ENCODE measurements at regions not wholly inside any gene's neighbourhood (a gene's known extent, or its start where the extent isn't known, plus 50 kb on each side); places are given as distances from the start of the nearest gene placed in this dataset.
A peak's percentile ranks its signal among the peaks of the same experiment; 100 is the strongest.

DNA sequence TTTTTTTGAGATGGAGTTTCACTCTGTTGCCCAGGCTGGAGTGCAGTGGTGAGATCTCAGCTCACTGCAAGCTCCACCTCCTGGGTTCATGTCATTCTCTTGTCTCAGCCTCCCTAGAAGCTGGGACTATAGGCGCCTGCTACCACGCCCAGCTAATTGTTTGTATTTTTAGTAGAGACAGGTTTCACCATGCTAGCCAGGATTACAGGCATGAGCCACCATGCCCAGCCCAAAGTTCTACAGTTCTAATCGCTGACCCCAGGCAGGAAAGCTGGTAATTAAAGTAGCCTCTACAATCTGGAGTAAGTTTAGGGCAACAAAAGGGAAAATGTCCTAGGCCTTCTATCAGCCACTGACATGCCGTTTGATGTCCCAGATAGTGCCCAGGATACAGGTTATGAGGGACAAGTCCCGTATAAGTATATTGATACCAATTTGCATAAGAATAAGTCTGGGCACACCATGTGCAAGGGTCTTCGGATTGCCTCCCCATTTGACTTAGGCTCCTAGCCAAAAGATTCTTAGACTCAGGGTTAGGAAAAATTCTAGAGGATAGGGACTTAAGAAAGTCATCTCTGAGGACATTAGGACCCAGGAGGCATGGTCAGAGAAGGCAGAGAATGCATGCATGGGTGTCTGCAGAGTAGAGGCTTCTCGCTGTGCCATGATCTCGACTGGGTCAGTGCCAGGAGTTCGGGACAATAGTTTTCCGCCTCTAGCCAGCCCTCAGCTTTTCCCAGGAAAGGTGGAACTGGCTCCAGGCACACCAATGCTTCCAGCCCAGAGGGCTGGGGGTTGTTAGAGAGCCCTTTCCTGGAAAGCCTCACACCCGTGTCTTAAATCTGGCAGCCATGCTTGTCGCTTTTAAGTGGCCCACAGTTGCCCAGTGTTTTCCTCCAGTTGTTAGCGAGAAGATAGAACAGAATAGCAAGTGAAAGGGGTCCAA lies 1111.1 kb downstream of the TAF11L14 start:
- Histone ChIP-seq H3K4me1 (ENCODE audit: control extremely low read depth in 1 of 4, control insufficient read depth in 4 of 4, insufficient read depth in 4 of 4, low read length in 3 of 4) (peaks cover 0 to 39% (median 16%) of the 10 kb centered on the region in 4 experiments), H3K4me3 (ENCODE audit: control insufficient read depth in 1 of 7, extremely low read depth in 1 of 7, insufficient read depth in 4 of 7, low read depth in 2 of 7, low read length in 6 of 7) (peak overlapping the region; percentile 62 to 91 (median 86)), H3K27ac (ENCODE audit: insufficient read depth in 1 of 2, low read depth in 1 of 2, low read length in 2 of 2, poor library complexity in 1 of 2, severe bottlenecking in 2 of 2) (peak overlapping the region; percentile 76 to 86), H3K27me3 (replicated peaks in 2 of 5; ENCODE audit: control insufficient read depth in 4 of 5, insufficient read depth in 5 of 5, low read length in 4 of 5) (no peaks in the 10 kb centered on the region), H3K36me3 (ENCODE audit: control insufficient read depth in 4 of 4, insufficient read depth in 4 of 4, low read length in 3 of 4) (no peaks in the 10 kb centered on the region), H3K9me3 (ENCODE audit: control extremely low read depth in 1 of 5, control insufficient read depth in 4 of 5, insufficient read depth in 2 of 5, low read depth in 1 of 5, low read length in 4 of 5) (peaks cover 0 to 10% (median 5%) of the 10 kb centered on the region in 5 experiments)
- ChIA-PET CTCF (no interaction called here), POLR2A (no interaction called here)
- peak in 2 of 3 donors; percentile 23 to 39 for DNase-seq
- 31% methylated on average over 11 of the region's 13 CpGs for WGBS (ENCODE audit: insufficient coverage)

DNA sequence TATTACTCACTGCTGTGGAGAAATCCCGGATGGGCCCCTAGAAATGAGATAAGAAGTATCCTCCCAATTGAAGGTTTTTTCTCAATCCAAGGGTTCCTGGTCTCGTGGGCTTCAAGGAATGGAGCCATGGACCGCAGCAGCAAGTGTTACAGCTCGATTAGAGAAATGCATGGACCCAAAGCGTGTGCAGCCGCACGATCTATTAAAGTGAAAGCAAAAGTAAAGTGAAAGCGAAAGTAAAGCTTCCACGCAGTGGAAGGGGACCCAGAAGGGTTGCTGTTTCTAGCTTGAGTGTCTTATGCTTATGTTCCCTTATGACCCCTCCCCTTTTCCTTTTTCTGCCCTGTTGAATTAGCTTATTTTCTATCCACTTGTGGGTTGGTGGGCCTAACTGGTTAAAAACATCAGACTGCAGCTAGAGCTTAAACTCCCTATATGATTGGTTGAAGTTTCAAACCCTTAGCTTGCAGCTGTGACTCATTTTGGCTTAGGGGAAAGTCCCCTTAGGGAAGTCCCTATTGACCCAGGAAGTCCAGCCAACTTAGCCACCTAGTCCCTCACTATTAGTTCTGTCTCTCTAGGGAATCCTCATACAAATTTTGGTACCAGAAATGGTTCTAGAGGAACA lies 1111.8 kb downstream of the TAF11L14 start:
- peak overlapping the region; percentile 62 to 91 (median 86) for H3K4me3 ChIP-seq (ENCODE audit: control insufficient read depth in 1 of 7, extremely low read depth in 1 of 7, insufficient read depth in 4 of 7, low read depth in 2 of 7, low read length in 6 of 7)
- H3K9me3 ChIP-seq (ENCODE audit: control extremely low read depth in 1 of 5, control insufficient read depth in 4 of 5, insufficient read depth in 2 of 5, low read depth in 1 of 5, low read length in 4 of 5): peaks cover 0 to 10% (median 5%) of the 10 kb centered on the region in 5 experiments
- peak overlapping the region; percentile 76 to 86 for H3K27ac ChIP-seq (ENCODE audit: insufficient read depth in 1 of 2, low read depth in 1 of 2, low read length in 2 of 2, poor library complexity in 1 of 2, severe bottlenecking in 2 of 2)
- H3K4me1 ChIP-seq (ENCODE audit: control extremely low read depth in 1 of 4, control insufficient read depth in 4 of 4, insufficient read depth in 4 of 4, low read length in 3 of 4): peaks cover 0 to 31% (median 13%) of the 10 kb centered on the region in 4 experiments
- no peaks in the 10 kb centered on the region for H3K27me3 ChIP-seq (replicated peaks in 2 of 5; ENCODE audit: control insufficient read depth in 4 of 5, insufficient read depth in 5 of 5, low read length in 4 of 5)
- H3K36me3 ChIP-seq (ENCODE audit: control insufficient read depth in 4 of 4, insufficient read depth in 4 of 4, low read length in 3 of 4): no peaks in the 10 kb centered on the region
- peak; percentile 83 to 93 (median 92) for DNase-seq
- 15% methylated on average over 7 of the region's 9 CpGs for WGBS (ENCODE audit: insufficient coverage)
- ChIA-PET CTCF (interaction anchor here (0.7 kb wide), 1 partner anchor 56 kb away, joined by 3 read pairs; no protein-coding TSS in a partner anchor), POLR2A (no interaction called here)

DNA sequence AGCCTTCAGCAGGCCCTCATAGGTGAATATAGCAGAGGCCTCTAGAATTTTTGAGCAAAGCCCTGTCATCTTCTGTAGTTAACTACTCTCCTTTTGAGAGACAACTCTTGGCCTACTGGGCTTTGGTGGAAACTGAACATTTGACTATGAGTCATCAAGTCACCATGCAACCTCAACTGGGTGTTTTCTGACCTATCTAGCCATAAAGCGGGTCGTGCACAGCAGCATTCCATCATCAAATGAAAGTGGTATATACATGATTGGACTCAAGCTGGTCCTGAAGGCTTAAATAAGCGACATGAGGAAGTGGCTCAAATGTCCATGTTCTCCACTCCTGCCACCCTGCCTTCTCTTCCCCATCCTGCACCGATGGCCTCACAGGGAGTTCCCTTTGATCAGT lies 1115.5 kb downstream of the TAF11L14 start:
- Histone ChIP-seq H3K27ac (ENCODE audit: insufficient read depth in 1 of 2, low read depth in 1 of 2, low read length in 2 of 2, poor library complexity in 1 of 2, severe bottlenecking in 2 of 2) (no peak overlapping the region), H3K9me3 (ENCODE audit: control extremely low read depth in 1 of 5, control insufficient read depth in 4 of 5, insufficient read depth in 2 of 5, low read depth in 1 of 5, low read length in 4 of 5) (peaks cover 0 to 10% (median 5%) of the 10 kb centered on the region in 5 experiments), H3K4me3 (ENCODE audit: control insufficient read depth in 1 of 7, extremely low read depth in 1 of 7, insufficient read depth in 4 of 7, low read depth in 2 of 7, low read length in 6 of 7) (no peak overlapping the region), H3K36me3 (ENCODE audit: control insufficient read depth in 4 of 4, insufficient read depth in 4 of 4, low read length in 3 of 4) (no peaks in the 10 kb centered on the region), H3K4me1 (ENCODE audit: control extremely low read depth in 1 of 4, control insufficient read depth in 4 of 4, insufficient read depth in 4 of 4, low read length in 3 of 4) (peaks cover 0 to 8% (median 3%) of the 10 kb centered on the region in 4 experiments), H3K27me3 (replicated peaks in 2 of 5; ENCODE audit: control insufficient read depth in 4 of 5, insufficient read depth in 5 of 5, low read length in 4 of 5) (no peaks in the 10 kb centered on the region)
- 86% methylated on average over 2 of the region's 4 CpGs for WGBS (ENCODE audit: insufficient coverage)
- ChIA-PET POLR2A (no interaction called here), CTCF (no interaction called here)
- no peak for DNase-seq

DNA sequence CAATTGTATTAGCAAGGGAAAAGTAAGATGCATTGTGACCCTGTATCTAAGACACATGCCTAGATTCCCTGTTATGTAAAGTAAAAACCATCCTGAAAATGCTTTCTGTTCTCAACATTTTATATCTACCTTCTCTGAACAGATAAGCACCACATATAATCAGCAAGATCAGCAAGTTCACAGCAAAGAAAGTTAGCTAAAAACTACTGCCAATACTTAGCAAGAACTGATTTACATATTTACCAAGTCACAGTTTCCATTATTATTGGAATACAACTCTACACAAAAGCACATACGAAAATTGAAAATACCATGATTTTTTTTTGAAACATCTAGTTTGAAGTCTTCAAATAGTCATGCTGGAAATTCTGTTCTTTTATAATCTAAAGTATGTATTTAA lies 1118.1 kb downstream of the TAF11L14 start:
- peaks cover 0 to 6% (median under 1%) of the 10 kb centered on the region in 5 experiments for H3K9me3 ChIP-seq (ENCODE audit: control extremely low read depth in 1 of 5, control insufficient read depth in 4 of 5, insufficient read depth in 2 of 5, low read depth in 1 of 5, low read length in 4 of 5)
- H3K27me3 ChIP-seq (replicated peaks in 2 of 5; ENCODE audit: control insufficient read depth in 4 of 5, insufficient read depth in 5 of 5, low read length in 4 of 5): no peaks in the 10 kb centered on the region
- POLR2A ChIA-PET: no interaction called here
- DNase-seq: no peak
- WGBS (ENCODE audit: insufficient coverage): no CpG with 5 or more reads among the region's 1 CpG
- CTCF ChIA-PET: interaction anchor here (0.6 to 1.3 kb wide), 2 partner anchors 15 to 36 kb away, joined by 3 read pairs; no protein-coding TSS in a partner anchor
- H3K27ac ChIP-seq (ENCODE audit: insufficient read depth in 1 of 2, low read depth in 1 of 2, low read length in 2 of 2, poor library complexity in 1 of 2, severe bottlenecking in 2 of 2): no peak overlapping the region
- no peaks in the 10 kb centered on the region for H3K4me1 ChIP-seq (ENCODE audit: control extremely low read depth in 1 of 4, control insufficient read depth in 4 of 4, insufficient read depth in 4 of 4, low read length in 3 of 4)
- no peak overlapping the region for H3K4me3 ChIP-seq (ENCODE audit: control insufficient read depth in 1 of 7, extremely low read depth in 1 of 7, insufficient read depth in 4 of 7, low read depth in 2 of 7, low read length in 6 of 7)
- no peaks in the 10 kb centered on the region for H3K36me3 ChIP-seq (ENCODE audit: control insufficient read depth in 4 of 4, insufficient read depth in 4 of 4, low read length in 3 of 4)

DNA sequence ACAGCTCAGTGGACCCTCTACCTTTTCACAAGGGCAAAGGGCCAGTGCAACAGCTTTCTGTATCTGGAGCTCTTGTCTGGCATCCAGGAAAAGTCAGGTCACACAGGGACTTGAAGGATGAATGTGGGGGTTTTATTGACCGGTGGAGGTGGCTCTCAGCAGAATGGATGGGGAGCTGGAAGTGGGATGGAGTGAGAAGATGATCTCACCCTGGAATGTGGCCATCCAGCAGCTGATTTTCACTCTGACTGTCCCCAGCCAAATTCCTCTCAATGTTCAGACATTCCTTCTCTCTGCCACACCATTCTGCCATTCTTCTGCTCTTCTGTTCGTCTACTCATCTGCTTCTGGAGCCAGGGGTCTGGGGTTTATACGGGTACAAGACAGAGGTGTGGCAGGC lies 1119.9 kb downstream of the TAF11L14 start:
- POLR2A ChIA-PET: no interaction called here
- H3K27me3 ChIP-seq (replicated peaks in 2 of 5; ENCODE audit: control insufficient read depth in 4 of 5, insufficient read depth in 5 of 5, low read length in 4 of 5): no peaks in the 10 kb centered on the region

DNA sequence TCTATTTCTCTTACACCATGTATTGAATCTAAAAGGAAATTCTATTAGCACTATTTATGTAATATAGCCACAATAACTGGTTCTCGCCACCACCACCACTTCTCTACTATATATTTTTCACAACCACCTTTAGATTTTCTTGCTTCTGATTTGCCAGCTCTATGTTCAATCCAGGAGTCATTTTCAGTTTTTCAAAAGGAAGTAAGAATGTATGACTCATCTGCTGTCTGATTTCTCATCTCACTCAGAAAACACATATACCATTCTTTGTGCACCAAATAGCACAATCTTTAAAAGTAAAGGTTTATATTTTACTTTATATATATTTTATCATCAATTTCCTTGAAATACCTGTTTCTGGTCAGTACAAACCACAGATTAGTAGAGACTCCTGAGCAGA lies 1127.5 kb downstream of the TAF11L14 start:
- H3K27ac ChIP-seq (ENCODE audit: insufficient read depth in 1 of 2, low read depth in 1 of 2, low read length in 2 of 2, poor library complexity in 1 of 2, severe bottlenecking in 2 of 2): no peak overlapping the region
- H3K9me3 ChIP-seq (ENCODE audit: control extremely low read depth in 1 of 5, control insufficient read depth in 4 of 5, insufficient read depth in 2 of 5, low read depth in 1 of 5, low read length in 4 of 5): no peaks in the 10 kb centered on the region
- H3K4me1 ChIP-seq (ENCODE audit: control extremely low read depth in 1 of 4, control insufficient read depth in 4 of 4, insufficient read depth in 4 of 4, low read length in 3 of 4): peaks cover 0 to 1% (median 0%) of the 10 kb centered on the region in 4 experiments
- 100% methylated on average over 1 of the region's 1 CpG for WGBS (ENCODE audit: insufficient coverage)
- H3K36me3 ChIP-seq (ENCODE audit: control insufficient read depth in 4 of 4, insufficient read depth in 4 of 4, low read length in 3 of 4): no peaks in the 10 kb centered on the region
- DNase-seq: peak in 2 of 3 donors; percentile 66 to 75
- H3K27me3 ChIP-seq (replicated peaks in 2 of 5; ENCODE audit: control insufficient read depth in 4 of 5, insufficient read depth in 5 of 5, low read length in 4 of 5): no peaks in the 10 kb centered on the region
- ChIA-PET CTCF (no interaction called here), POLR2A (no interaction called here)
- no peak overlapping the region for H3K4me3 ChIP-seq (ENCODE audit: control insufficient read depth in 1 of 7, extremely low read depth in 1 of 7, insufficient read depth in 4 of 7, low read depth in 2 of 7, low read length in 6 of 7)

More for the DNA sequence above, 1119.9 kb downstream of the TAF11L14 start:
- CTCF ChIA-PET: interaction anchor here (0.6 kb wide), 1 partner anchor 8 kb away, joined by 3 read pairs; no protein-coding TSS in a partner anchor
- H3K36me3 ChIP-seq (ENCODE audit: control insufficient read depth in 4 of 4, insufficient read depth in 4 of 4, low read length in 3 of 4): no peaks in the 10 kb centered on the region
- no peak overlapping the region for H3K27ac ChIP-seq (ENCODE audit: insufficient read depth in 1 of 2, low read depth in 1 of 2, low read length in 2 of 2, poor library complexity in 1 of 2, severe bottlenecking in 2 of 2)
- H3K9me3 ChIP-seq (ENCODE audit: control extremely low read depth in 1 of 5, control insufficient read depth in 4 of 5, insufficient read depth in 2 of 5, low read depth in 1 of 5, low read length in 4 of 5): no peaks in the 10 kb centered on the region
- DNase-seq: no peak
- no peak overlapping the region for H3K4me3 ChIP-seq (ENCODE audit: control insufficient read depth in 1 of 7, extremely low read depth in 1 of 7, insufficient read depth in 4 of 7, low read depth in 2 of 7, low read length in 6 of 7)
- no peaks in the 10 kb centered on the region for H3K4me1 ChIP-seq (ENCODE audit: control extremely low read depth in 1 of 4, control insufficient read depth in 4 of 4, insufficient read depth in 4 of 4, low read length in 3 of 4)
- 94% methylated on average over 3 of the region's 3 CpGs for WGBS (ENCODE audit: insufficient coverage)

DNA sequence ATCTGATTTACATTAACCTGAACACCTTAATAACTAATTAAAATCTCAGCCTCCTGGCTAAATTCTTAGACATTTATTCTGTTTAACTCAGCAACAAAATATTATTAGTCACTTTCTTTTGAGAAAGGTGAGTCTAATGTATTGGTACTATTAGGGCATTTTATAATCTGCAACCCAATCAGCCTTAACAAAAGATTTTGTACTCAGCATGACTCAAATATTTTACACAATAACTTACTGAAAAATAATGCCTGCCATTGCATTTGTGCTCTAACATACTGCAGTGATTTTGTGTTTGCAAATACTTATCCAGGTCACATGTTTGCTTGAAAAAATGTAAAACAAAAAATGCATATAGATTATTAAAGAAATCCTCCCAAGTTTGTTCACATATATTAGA lies 1129.9 kb downstream of the TAF11L14 start:
- CTCF ChIA-PET: no interaction called here
- POLR2A ChIA-PET: no interaction called here

More for the DNA sequence above, 1129.9 kb downstream of the TAF11L14 start:
- H3K4me1 ChIP-seq (ENCODE audit: control extremely low read depth in 1 of 4, control insufficient read depth in 4 of 4, insufficient read depth in 4 of 4, low read length in 3 of 4): peaks cover 0 to 1% (median 0%) of the 10 kb centered on the region in 4 experiments
- H3K36me3 ChIP-seq (ENCODE audit: control insufficient read depth in 4 of 4, insufficient read depth in 4 of 4, low read length in 3 of 4): no peaks in the 10 kb centered on the region
- peak in 1 of 3 donors; percentile 4 for DNase-seq
- H3K27ac ChIP-seq (ENCODE audit: insufficient read depth in 1 of 2, low read depth in 1 of 2, low read length in 2 of 2, poor library complexity in 1 of 2, severe bottlenecking in 2 of 2): no peak overlapping the region
- H3K9me3 ChIP-seq (ENCODE audit: control extremely low read depth in 1 of 5, control insufficient read depth in 4 of 5, insufficient read depth in 2 of 5, low read depth in 1 of 5, low read length in 4 of 5): no peaks in the 10 kb centered on the region
- H3K27me3 ChIP-seq (replicated peaks in 2 of 5; ENCODE audit: control insufficient read depth in 4 of 5, insufficient read depth in 5 of 5, low read length in 4 of 5): no peaks in the 10 kb centered on the region
- no peak overlapping the region for H3K4me3 ChIP-seq (ENCODE audit: control insufficient read depth in 1 of 7, extremely low read depth in 1 of 7, insufficient read depth in 4 of 7, low read depth in 2 of 7, low read length in 6 of 7)
